ENCODE measurements at regions not wholly inside any gene's neighbourhood (a gene's known extent, or its start where the extent isn't known, plus 50 kb on each side); places are given as distances from the start of the nearest gene placed in this dataset.

GRCh38 chr1:191959856-191960255 lies 198.4 kb upstream of the RGS18 start:
- 30% methylated on average over 4 of the region's 4 CpGs for WGBS (ENCODE audit: insufficient coverage, low coverage, missing lambda C conversion rate)
- no peaks in the 10 kb centered on the region for H4K20me1 ChIP-seq (replicated peaks; ENCODE audit: control insufficient read depth, insufficient read depth, low read length)
- DNase-seq (ENCODE audit: extremely low read depth in 1 of 4, low spot score in 3 of 4) = no peak
- TF ChIP-seq HDGF (IDR thresholded peaks at IDR 0.05) (no peak), SMARCA5 (IDR thresholded peaks at IDR 0.05) (no peak), TSHZ1 (CRISPR knock-in tag; IDR thresholded peaks at IDR 0.05) (no peak), TARDBP (IDR thresholded peaks at IDR 0.05) (no peak), NFIX (CRISPR knock-in tag; IDR thresholded peaks at IDR 0.05; ENCODE audit: low read depth) (no peak), ZBTB7A (IDR thresholded peaks at IDR 0.05; ENCODE audit: borderline replicate concordance, control insufficient read depth, low read depth, low read length) (no peak)
- H3K79me2 ChIP-seq (ENCODE audit: control insufficient read depth, insufficient read depth, low read length) = no peaks in the 10 kb centered on the region
- FAIRE-seq = no peak
- POLR2A ChIA-PET = no interaction called here
- BruUV-seq (replicated peaks) = no TSS peak
- no peak overlapping the region for H3K4me3 ChIP-seq
- 0 out of 2 replicates have a peak overlapping the region, but pooled peaks have one; percentile 34 for H2AFZ ChIP-seq (ENCODE audit: low read depth, low read length)
- intact Hi-C loops (cut with micrococcal nuclease) = no loop called here
- H3K36me3 ChIP-seq (ENCODE audit: control insufficient read depth, insufficient read depth, low read length) = no peaks in the 10 kb centered on the region
- no peak overlapping the region for H3K4me2 ChIP-seq (ENCODE audit: insufficient read depth, low read length)
- H3K4me1 ChIP-seq (replicated peaks in 1 of 2; ENCODE audit: control insufficient read depth in 2 of 2, insufficient read depth in 2 of 2, low read length in 2 of 2) = no peaks in the 10 kb centered on the region
- H3K9me3 ChIP-seq (replicated peaks; ENCODE audit: control insufficient read depth, insufficient read depth, low read depth, low read length) = no peaks in the 10 kb centered on the region
- in situ Hi-C loops (cut with MboI) = no loop called here
- no peak overlapping the region for H3K27ac ChIP-seq (ENCODE audit: extremely low read depth, low read depth, low read length)
- H3K9ac ChIP-seq (ENCODE audit: insufficient read depth in 1 of 2, low read depth in 2 of 2, low read length in 2 of 2) = no peak overlapping the region
- no peaks in the 10 kb centered on the region for H3K27me3 ChIP-seq (ENCODE audit: control insufficient read depth in 2 of 2, insufficient read depth in 2 of 2, low read length in 2 of 2)
- CTCF ChIA-PET (ENCODE audit: low intra/inter-chr PET ratio) = no interaction called here
- no peaks in the 10 kb centered on the region for H3K9me1 ChIP-seq (ENCODE audit: control insufficient read depth, insufficient read depth, low read length)
- no peak for ATAC-seq
